Activated CD4-positive, alpha-beta T cell treated with anti-CD3 and anti-CD28 coated beads, Interleukin-2, Interleukin-6, amounts not matched to agents 100 ng/mL and 50 ng/mL, durations not matched to agents 16 hours and 8 hours (primary cell): ENCODE measurements at regions not wholly inside any gene's neighbourhood (a gene's known extent, or its start where the extent isn't known, plus 50 kb on each side); places are given as distances from the start of the nearest gene placed in this dataset.
"Not testable (repeated sequence)": the region's sequence is repeated elsewhere in the genome, so short reads cannot be mapped to it uniquely, and the experiment has no call there.

ENCODE experiments used
- DNase-seq: peaks from one replicate; pipeline ENCODE4 v3.0.0-alpha.2; 2020

GRCh38 chr11:41714101-41714500 lies 254.6 kb upstream of the LRRC4C start:
- DNase-seq = no peak

- no peak for DNase-seq
Observed at GRCh38 chr11:41716862-41717261, 257.4 kb upstream of the LRRC4C start.

GRCh38 chr11:41720761-41721160 lies 261.3 kb upstream of the LRRC4C start:
- DNase-seq = no peak

- DNase-seq = not testable (repeated sequence)
Observed at GRCh38 chr11:41728161-41728560, 268.7 kb upstream of the LRRC4C start.

- DNase-seq = no peak
Observed at GRCh38 chr11:41775296-41775695, 315.8 kb upstream of the LRRC4C start.

GRCh38 chr11:41779401-41779960 lies 320.0 kb upstream of the LRRC4C start:
- DNase-seq = no peak

- DNase-seq = no peak
Observed at GRCh38 chr11:41781441-41781840, 322.0 kb upstream of the LRRC4C start.

- DNase-seq = no peak
Observed at GRCh38 chr11:41784513-41785335, 325.3 kb upstream of the LRRC4C start.

- no peak for DNase-seq
Observed at GRCh38 chr11:41786087-41786486, 326.6 kb upstream of the LRRC4C start.

- no peak for DNase-seq
Observed at GRCh38 chr11:41788177-41788576, 328.7 kb upstream of the LRRC4C start.

GRCh38 chr11:41789376-41789775 lies 329.9 kb upstream of the LRRC4C start:
- DNase-seq = no peak

GRCh38 chr11:41795004-41795403 lies 335.6 kb upstream of the LRRC4C start:
- DNase-seq = no peak

GRCh38 chr11:41799754-41800153 lies 340.3 kb upstream of the LRRC4C start:
- DNase-seq = no peak

- no peak for DNase-seq
Observed at GRCh38 chr11:41803895-41804294, 344.4 kb upstream of the LRRC4C start.

- DNase-seq = no peak
Observed at GRCh38 chr11:41816396-41816795, 356.9 kb upstream of the LRRC4C start.

- DNase-seq = not testable (repeated sequence)
Observed at GRCh38 chr11:41824287-41824686, 364.8 kb upstream of the LRRC4C start.

GRCh38 chr11:41826085-41826484 lies 366.6 kb upstream of the LRRC4C start:
- no peak for DNase-seq

GRCh38 chr11:41836431-41836830 lies 377.0 kb upstream of the LRRC4C start:
- no peak for DNase-seq

- DNase-seq = no peak
Observed at GRCh38 chr11:41842673-41843072, 383.2 kb upstream of the LRRC4C start.

GRCh38 chr11:41845066-41845465 lies 385.6 kb upstream of the LRRC4C start:
- DNase-seq = no peak

- no peak for DNase-seq
Observed at GRCh38 chr11:41848349-41848748, 388.9 kb upstream of the LRRC4C start.

- DNase-seq = no peak
Observed at GRCh38 chr11:41849250-41849649, 389.8 kb upstream of the LRRC4C start.

GRCh38 chr11:41851743-41852142 lies 392.3 kb upstream of the LRRC4C start:
- DNase-seq = no peak

- no peak for DNase-seq
Observed at GRCh38 chr11:41861838-41862237, 402.4 kb upstream of the LRRC4C start.

GRCh38 chr11:41866525-41866924 lies 407.1 kb upstream of the LRRC4C start:
- DNase-seq = no peak
